ENCODE measurements at regions not wholly inside any gene's neighbourhood (a gene's known extent, or its start where the extent isn't known, plus 50 kb on each side); places are given as distances from the start of the nearest gene placed in this dataset.

- DNase-seq = no peak
Measured at GRCh38 chr11:70575396-70576060, 177.2 kb downstream of the CTTN start.

- DNase-seq = no peak
Measured at GRCh38 chr11:70577258-70577603, 178.9 kb downstream of the CTTN start.

- no peak for DNase-seq
Measured at GRCh38 chr11:70577948-70578347, 179.6 kb downstream of the CTTN start.

DNA sequence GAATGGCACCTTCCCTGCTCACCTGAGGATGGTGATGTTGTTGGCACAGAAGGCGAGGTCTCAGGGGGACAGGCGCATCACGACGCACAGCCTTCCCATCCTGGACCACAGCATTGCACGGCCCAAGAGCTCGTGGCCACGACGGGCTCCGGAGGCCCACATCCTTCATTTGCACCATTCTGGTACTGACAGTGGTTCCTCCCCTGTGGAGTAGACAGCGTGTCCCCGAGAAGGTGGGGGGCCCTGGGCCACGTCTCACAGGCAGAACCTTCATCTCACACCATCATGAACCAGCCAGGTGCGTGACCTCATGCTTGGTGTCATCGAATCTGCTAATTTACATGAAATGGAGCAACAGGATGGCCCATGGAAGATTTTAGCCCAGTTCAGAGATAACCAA is 180.0 kb downstream of the CTTN start:
- no peak for DNase-seq

- no peak for DNase-seq
Measured at GRCh38 chr11:70578831-70579230, 180.5 kb downstream of the CTTN start.

- DNase-seq = no peak
Measured at GRCh38 chr11:70579316-70579955, 181.1 kb downstream of the CTTN start.

DNA sequence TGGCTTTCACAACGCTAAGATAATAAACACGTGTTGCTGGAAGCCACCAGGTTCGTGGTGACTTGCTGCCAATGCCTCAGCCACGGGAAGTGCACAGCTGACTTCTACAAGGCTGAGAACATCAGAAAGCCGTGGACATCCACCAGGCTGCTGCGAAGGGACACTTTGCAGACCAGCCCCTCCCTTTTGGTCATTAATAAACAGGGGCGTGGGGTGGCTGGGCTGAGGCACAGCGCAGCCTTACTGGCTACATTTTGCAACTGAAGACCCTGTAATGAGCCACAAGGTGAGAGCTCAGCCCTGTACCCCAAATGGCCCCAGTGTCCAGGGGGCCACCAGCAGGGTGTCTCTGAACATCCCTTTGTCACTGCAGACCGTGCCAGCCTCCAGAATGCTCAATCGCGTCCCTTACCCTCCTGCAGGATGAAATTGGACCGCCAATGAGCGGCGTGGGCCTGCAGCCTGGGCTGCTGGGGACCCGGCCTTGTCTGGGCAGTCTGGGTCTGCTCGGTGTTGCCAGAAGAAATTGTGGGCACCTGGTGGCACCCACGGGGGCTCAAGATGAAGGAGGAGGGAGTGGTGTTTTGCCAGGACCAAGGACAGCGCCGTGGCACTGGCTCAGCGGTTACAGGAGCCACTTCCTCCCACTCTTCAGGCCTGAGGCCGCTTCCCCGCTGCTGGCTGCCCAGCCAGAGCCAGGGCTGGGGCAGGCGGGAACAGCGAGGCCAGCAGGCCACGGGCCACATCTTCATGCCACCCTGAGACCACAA is 181.9 kb downstream of the CTTN start:
- no peak for DNase-seq

DNA sequence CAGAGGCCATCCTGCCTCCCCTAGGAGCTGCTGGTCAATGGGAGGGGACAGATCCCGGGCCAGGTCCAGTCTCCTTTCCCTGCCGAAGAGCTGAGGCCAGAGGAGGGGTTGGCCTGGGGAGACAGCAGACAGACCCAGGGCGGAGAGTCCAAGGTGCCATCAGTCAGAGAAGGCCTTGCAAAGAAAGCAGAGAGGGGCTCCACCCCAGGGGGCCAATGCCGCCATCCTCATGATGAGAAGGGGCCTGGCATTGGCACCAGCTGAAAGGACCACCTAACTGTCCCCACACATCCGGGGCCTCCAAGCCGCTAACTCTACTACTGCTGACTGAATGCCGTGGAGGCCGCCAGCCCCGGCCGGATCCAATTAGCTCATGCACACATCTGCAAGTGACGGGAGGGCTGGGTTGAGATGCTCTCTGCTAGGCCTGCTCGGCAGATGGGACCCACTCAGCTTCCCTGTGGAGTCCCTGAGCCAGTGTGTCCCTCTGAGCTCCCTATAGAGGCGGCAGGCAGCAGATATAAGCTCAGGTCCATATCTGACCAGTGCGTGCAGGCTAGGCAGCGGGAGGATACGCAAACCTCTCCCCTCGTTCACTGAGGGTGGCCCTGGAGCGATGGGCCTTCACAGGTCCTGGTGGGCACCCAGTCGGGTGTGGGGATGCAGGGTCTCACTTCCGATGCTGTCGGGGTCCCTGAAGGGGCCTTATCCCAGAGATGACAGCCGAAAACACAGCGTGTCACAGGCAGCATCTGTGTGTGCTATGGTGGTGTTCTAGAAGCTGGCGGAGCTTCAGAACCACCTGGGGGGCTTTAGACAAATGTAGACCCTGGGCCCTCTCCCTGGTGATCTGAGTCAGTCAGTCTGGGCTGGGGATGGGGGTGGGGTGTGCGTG is 183.9 kb downstream of the CTTN start:
- DNase-seq = no peak

DNA sequence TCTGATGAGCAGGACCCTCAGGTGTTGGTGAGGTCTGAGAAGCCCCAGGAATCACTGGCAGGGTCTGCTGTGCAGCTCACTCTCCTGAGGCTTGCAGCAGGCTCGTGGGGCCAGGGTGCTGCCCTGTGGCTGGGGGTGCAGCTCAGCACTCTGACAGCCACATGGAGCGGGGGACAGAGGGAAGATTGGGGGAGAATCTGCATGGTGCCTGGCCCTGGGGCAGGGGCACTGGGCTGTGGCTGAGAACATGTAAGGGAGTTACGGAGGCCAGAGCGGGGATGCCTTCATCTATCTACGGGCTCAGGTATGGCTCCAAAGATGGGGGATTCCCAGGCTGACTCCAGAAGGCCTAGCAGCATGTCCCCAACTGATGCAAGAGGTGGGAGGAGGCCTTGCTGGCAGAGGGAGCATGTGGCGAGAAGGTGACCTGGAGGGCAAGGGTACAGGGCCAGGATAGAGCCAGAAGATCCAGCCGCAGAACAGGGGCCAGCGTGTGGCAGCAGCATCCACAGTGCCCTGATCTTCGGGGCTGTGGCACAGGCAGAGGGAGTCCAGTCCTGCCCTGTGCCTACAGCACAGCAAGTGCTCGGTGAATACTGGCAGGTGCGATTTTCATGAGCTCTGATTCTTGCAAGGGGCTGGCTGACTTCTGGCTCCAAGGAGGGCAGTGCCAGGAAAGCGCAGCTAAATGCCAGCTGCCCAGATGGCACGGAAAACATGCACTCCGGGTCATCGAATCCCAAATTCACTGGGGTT is 184.7 kb downstream of the CTTN start:
- no peak for DNase-seq

- DNase-seq = no peak
Measured at GRCh38 chr11:70583781-70584218, 185.5 kb downstream of the CTTN start.

GRCh38 chr11:70584498-70585235 is 186.3 kb downstream of the CTTN start:
- DNase-seq = no peak

GRCh38 chr11:70585236-70585545 is 186.9 kb downstream of the CTTN start:
- no peak for DNase-seq

- DNase-seq = no peak
Measured at GRCh38 chr11:70586261-70587074, 188.1 kb downstream of the CTTN start.

DNA sequence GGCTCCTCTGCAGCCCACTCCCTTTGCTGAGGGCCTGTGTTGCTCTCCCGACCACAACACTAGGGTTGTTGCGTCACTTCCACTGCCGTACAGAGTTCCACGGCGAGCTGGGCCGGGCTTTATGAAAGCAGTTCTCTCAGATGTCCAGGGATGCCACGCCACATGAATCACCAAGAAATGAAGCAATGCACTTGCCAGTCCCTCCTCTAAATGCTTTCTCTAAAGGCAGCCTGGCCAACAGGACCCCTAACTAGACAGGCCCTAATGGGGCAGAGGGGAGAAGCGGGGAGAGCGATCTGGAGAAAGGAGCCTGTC is 188.7 kb downstream of the CTTN start:
- DNase-seq = no peak

DNA sequence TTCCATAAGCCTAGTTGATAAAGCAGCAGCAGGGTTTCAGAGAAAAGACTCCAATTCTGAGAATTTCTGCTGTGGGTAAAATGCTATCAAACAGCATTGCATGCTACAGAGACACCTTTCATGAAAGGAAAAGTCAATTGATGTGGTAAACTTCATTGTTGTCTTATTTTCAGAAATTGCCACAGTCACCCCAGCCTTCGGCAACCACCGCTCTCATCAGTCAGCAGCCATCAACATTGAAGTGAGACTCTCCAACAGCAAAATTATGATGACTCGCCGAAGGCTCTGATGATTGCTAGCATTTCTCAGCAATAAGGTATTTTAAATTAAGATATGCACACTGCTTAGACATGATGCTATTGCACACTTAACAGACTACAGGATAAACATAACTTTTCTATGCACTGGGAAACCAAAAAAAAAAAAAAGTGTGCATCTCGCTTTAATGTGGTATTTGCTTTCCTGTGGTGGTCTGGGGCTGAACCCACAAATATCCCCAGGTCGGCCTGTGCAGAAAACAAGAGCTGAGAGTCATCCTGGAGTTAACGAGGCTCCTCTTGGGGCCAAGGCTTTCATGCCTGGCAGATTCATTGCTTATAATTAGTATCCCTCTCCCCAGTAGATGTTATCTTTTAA is 192.1 kb downstream of the CTTN start:
- DNase-seq = peak in 1 of 3 experiments; percentile 6

DNA sequence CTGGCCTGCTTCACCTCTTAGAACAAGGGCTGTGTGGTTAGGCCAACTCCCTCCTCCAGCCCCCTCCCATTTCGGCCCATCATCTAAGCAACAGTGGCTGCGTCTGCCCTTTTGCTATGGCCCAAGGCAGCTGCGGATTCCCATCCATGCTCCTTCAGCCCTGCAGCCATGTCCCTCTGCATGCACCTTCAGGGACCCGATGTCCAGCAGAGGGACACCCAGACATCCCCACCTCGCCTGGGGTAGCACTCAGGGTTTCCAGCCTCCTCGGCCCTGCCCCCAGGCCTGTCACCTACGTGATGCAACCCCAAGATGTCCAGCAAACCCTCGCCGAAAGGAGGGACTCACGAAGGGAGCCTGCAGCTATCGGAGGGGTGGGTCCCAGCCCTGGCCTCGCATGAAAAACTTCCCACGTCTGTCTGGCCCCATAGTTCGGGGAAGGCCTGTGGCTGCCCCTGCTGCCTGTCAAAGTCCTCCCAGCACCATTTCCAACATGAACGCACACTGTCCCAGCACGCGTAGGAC is 194.4 kb downstream of the CTTN start:
- no peak for DNase-seq

DNA sequence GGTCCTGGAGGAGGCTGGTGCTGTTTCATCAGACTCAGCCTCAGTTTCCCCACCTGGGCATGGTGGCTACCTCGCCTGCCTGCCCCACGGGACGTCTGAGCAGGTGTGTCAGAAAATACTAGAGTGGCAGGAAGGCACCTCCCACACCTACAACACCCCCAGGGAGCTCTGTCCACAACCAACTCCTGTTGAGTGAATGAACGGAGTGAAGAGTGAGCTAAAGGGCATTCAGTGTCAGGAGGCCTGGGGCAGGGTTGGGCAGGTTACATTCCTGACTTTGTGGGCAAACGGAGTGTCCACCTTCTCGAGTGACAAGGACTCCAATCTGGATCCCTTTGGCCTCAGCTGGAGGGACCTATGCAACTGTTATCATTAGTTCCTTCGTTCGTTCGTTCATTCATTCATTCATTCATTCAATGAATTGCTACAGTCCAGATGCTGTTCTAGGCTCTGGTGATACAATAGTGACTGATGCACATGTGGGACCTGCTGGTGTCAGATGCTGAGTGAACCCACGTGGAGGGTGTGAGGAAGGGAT is 195.2 kb downstream of the CTTN start:
- no peak for DNase-seq

GRCh38 chr11:70594031-70594430 is 195.7 kb downstream of the CTTN start:
- DNase-seq = no peak

GRCh38 chr11:70594606-70595005 is 196.3 kb downstream of the CTTN start:
- DNase-seq = no peak

DNA sequence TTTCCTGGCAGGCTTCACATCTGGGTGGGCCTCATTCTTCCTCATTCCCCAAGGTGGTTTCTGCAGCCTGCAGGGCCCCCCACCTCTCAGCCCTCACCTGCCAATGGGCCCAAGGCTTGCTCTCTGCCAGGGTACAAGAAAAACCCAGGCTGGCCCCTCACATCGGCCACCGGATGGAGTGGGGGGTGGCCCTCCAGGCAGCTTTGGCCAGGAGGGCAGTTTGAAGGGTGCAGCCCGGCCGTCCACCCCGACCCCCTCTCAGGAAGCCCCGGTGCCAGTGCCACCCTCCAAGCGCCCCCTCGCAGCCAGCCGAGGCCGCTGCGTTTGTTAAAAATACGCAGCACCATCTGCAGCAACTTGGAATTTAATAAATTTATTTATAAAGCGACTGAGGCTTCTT is 196.7 kb downstream of the CTTN start:
- no peak for DNase-seq
